ENCODE measurements at regions not wholly inside any gene's neighbourhood (a gene's known extent, or its start where the extent isn't known, plus 50 kb on each side); places are given as distances from the start of the nearest gene placed in this dataset.

- TF ChIP-seq CTCF (IDR thresholded peaks at IDR 0.05), result no peak
- TF ChIP-seq EP300 (IDR thresholded peaks at IDR 0.05), result no peak
Observed at GRCh38 chr18:2410688-2411087, 160.6 kb downstream of the METTL4 start.

Measured in sigmoid colon (tissue), 4 donors.